OCI-LY3 (cell line): ENCODE measurements at regions not wholly inside any gene's neighbourhood (a gene's known extent, or its start where the extent isn't known, plus 50 kb on each side); places are given as distances from the start of the nearest gene placed in this dataset.
"Not testable (repeated sequence)": the region's sequence is repeated elsewhere in the genome, so short reads cannot be mapped to it uniquely, and the experiment has no call there.

ENCODE experiments used
- H2AFZ ChIP-seq: fragments of 200-600, 300-600 bp; shearing (Covaris generic); 2 replicates; pipeline ENCODE4 v1.6.0; 2014; ENCODE audit warnings: antibody characterized with exemption, low read depth, low read length
- H3K27ac ChIP-seq: fragments of 200-600, 300-600 bp; sonication (generic); 2 replicates; pipeline ENCODE4 v1.5.1; 2014; ENCODE audit warnings: mild to moderate bottlenecking, low read length, moderate library complexity, mixed read lengths
- H3K27me3 ChIP-seq: fragments of 200-600, 300-600 bp; sonication (generic); 2 replicates; pipeline ENCODE4 v1.6.1; 2014; ENCODE audit warnings: low read depth, low read length, mixed read lengths
- H3K36me3 ChIP-seq: fragments of 200-600, 300-600 bp; sonication (generic); replicated peaks from 2 replicates; pipeline ENCODE3; 2014; ENCODE audit warnings: low read depth, low read length, mixed read lengths
- H3K4me1 ChIP-seq: fragments of 300-600, 200-600 bp; sonication (generic); 2 replicates; pipeline ENCODE4 v1.6.1; 2014; ENCODE audit warnings: low read length, mixed read lengths
- H3K4me2 ChIP-seq: fragments of 200-600, 300-600 bp; sonication (generic); 2 replicates; pipeline ENCODE4 v1.6.1; 2014; ENCODE audit warnings: low read length, mixed read lengths
- H3K4me3 ChIP-seq: fragments of 300-600, 200-600 bp; sonication (generic); 2 replicates; pipeline ENCODE4 v1.5.1; 2014; ENCODE audit warnings: antibody characterized with exemption, mild to moderate bottlenecking, low read length, moderate library complexity
- H3K79me2 ChIP-seq: fragments of 300-600, 200-600 bp; shearing (Covaris generic); 2 replicates; pipeline ENCODE4 v1.6.1; 2014; ENCODE audit warnings: mild to moderate bottlenecking, low read length, mixed read lengths
- H3K9ac ChIP-seq: fragments of 300-600, 200-600 bp; shearing (Covaris generic); 2 replicates; pipeline ENCODE4 v1.6.0; 2014; ENCODE audit warnings: mild to moderate bottlenecking, low read length, moderate library complexity
- H3K9me3 ChIP-seq: fragments of 200-600, 300-600 bp; shearing (Covaris generic); 2 replicates; pipeline ENCODE4 v1.6.1; 2014; ENCODE audit warnings: low read length, mixed read lengths; ENCODE audit not compliant: insufficient read depth
- H4K20me1 ChIP-seq: fragments of 200-600, 300-600 bp; sonication (generic); 2 replicates; pipeline ENCODE4 v1.6.1; 2016; ENCODE audit warnings: low read length, mixed read lengths; ENCODE audit not compliant: insufficient read depth
- CTCF ChIP-seq: fragments of 200-600, 300-600 bp; sonication (generic); IDR thresholded peaks from 2 replicates; pipeline ENCODE4 v1.5.1; 2014; ENCODE audit warnings: antibody characterized with exemption, low read length, low read depth
- EZH2phosphoT487 ChIP-seq: fragments of 200-600 bp; shearing (Covaris generic); IDR thresholded peaks from 2 replicates; pipeline ENCODE4 v1.6.1; 2018; ENCODE audit warnings: antibody characterized with exemption, mixed run types, low read depth

GRCh38 chr12:67069451-67070306 lies 199.5 kb upstream of the CAND1 start:
- peak overlapping the region; percentile 46 for H3K9ac ChIP-seq
- H2AFZ ChIP-seq = no peak overlapping the region; the same call in 1 of the 2 replicates
- peak overlapping the region; percentile 89 for H3K4me3 ChIP-seq
- no peaks in the 10 kb centered on the region for H3K79me2 ChIP-seq
- no peaks in the 10 kb centered on the region for H3K36me3 ChIP-seq
- no peaks in the 10 kb centered on the region for H4K20me1 ChIP-seq
- no peaks in the 10 kb centered on the region for H3K27me3 ChIP-seq
- H3K4me2 ChIP-seq = peak overlapping the region; percentile 56
- H3K27ac ChIP-seq = no peak overlapping the region
- H3K9me3 ChIP-seq = no peaks in the 10 kb centered on the region
- TF ChIP-seq EZH2phosphoT487 (no peak), CTCF (no peak)
- H3K4me1 ChIP-seq = peaks cover 3% of the 10 kb centered on the region; the same call in 1 of the 2 replicates

GRCh38 chr12:67070307-67070600 lies 198.9 kb upstream of the CAND1 start:
- Histone ChIP-seq H3K4me2 (no peak overlapping the region), H3K27me3 (peaks cover 3% of the 10 kb centered on the region; the same call in 1 of the 2 replicates), H3K4me3 (no peak overlapping the region), H3K27ac (no peak overlapping the region), H3K9ac (no peak overlapping the region), H4K20me1 (no peaks in the 10 kb centered on the region), H3K79me2 (no peaks in the 10 kb centered on the region), H3K36me3 (no peaks in the 10 kb centered on the region), H3K4me1 (peaks cover 3% of the 10 kb centered on the region; the same call in 1 of the 2 replicates), H3K9me3 (no peaks in the 10 kb centered on the region), H2AFZ (no peak overlapping the region)
- TF ChIP-seq EZH2phosphoT487 (no peak), CTCF (no peak)

GRCh38 chr12:67070604-67071003 lies 198.6 kb upstream of the CAND1 start:
- Histone ChIP-seq H3K36me3 (no peaks in the 10 kb centered on the region), H3K9me3 (no peaks in the 10 kb centered on the region), H3K27me3 (peaks cover 6% of the 10 kb centered on the region; the same call in 1 of the 2 replicates), H3K79me2 (no peaks in the 10 kb centered on the region), H3K9ac (no peak overlapping the region), H3K27ac (no peak overlapping the region), H2AFZ (no peak overlapping the region), H3K4me3 (no peak overlapping the region), H4K20me1 (no peaks in the 10 kb centered on the region), H3K4me1 (peaks cover 3% of the 10 kb centered on the region; the same call in 1 of the 2 replicates), H3K4me2 (no peak overlapping the region)
- no peak for TF ChIP-seq EZH2phosphoT487

- H3K4me2 ChIP-seq, H3K4me3 ChIP-seq, H3K9me3 ChIP-seq, H3K4me1 ChIP-seq, H2AFZ ChIP-seq, H3K79me2 ChIP-seq, H3K9ac ChIP-seq, H3K27ac ChIP-seq, H4K20me1 ChIP-seq, H3K36me3 ChIP-seq: not testable (repeated sequence)
- peaks cover 13% of the 10 kb centered on the region; the same call in 1 of the 2 replicates for H3K27me3 ChIP-seq
These were observed 196.9 kb upstream of the CAND1 start for GRCh38 chr12:67072281-67072680.

GRCh38 chr12:67073336-67073735 lies 195.8 kb upstream of the CAND1 start:
- Histone ChIP-seq H3K27me3 (peaks cover 13% of the 10 kb centered on the region; the same call in 1 of the 2 replicates), H3K4me1 (peaks cover 3% of the 10 kb centered on the region; the same call in 1 of the 2 replicates), H3K36me3 (no peaks in the 10 kb centered on the region), H3K27ac (no peak overlapping the region), H3K9me3 (no peaks in the 10 kb centered on the region), H4K20me1 (no peaks in the 10 kb centered on the region), H3K4me2 (no peak overlapping the region), H3K9ac (no peak overlapping the region), H2AFZ (no peak overlapping the region), H3K4me3 (no peak overlapping the region), H3K79me2 (no peaks in the 10 kb centered on the region)
- no peak for TF ChIP-seq EZH2phosphoT487
- no peak for TF ChIP-seq CTCF
